ENCODE measurements at regions not wholly inside any gene's neighbourhood (a gene's known extent, or its start where the extent isn't known, plus 50 kb on each side); places are given as distances from the start of the nearest gene placed in this dataset.

DNA sequence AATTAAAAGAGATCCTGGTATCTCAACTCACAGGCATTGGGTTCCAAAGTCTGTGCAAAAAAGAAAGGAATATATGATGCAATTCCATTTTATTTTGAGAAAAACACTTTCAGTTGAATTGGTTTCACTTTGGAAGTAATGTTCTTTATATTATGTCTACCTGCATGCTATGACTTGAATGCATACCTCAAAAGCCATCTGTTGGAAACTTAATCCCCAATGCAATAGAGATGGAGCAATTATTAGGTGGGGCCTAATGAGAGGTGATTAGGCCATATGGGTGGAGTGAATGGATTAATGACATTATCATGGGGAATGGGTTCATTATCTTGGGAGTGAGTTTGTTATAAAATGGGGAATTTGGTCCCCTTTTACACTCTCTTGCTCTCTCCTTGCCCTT, 293.3 kb downstream of the CSNK1G3 start:
- TF ChIP-seq POLR2A (IDR thresholded peaks at IDR 0.05) (no peak), POLR2AphosphoS5 (IDR thresholded peaks at IDR 0.05) (no peak), EP300 (IDR thresholded peaks at IDR 0.05) (no peak)
- TF ChIP-seq, protein P1, sequence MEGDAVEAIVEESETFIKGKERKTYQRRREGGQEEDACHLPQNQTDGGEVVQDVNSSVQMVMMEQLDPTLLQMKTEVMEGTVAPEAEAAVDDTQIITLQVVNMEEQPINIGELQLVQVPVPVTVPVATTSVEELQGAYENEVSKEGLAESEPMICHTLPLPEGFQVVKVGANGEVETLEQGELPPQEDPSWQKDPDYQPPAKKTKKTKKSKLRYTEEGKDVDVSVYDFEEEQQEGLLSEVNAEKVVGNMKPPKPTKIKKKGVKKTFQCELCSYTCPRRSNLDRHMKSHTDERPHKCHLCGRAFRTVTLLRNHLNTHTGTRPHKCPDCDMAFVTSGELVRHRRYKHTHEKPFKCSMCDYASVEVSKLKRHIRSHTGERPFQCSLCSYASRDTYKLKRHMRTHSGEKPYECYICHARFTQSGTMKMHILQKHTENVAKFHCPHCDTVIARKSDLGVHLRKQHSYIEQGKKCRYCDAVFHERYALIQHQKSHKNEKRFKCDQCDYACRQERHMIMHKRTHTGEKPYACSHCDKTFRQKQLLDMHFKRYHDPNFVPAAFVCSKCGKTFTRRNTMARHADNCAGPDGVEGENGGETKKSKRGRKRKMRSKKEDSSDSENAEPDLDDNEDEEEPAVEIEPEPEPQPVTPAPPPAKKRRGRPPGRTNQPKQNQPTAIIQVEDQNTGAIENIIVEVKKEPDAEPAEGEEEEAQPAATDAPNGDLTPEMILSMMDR (IDR thresholded peaks at IDR 0.05), result no peak

Data from stomach (tissue), 4 donors.